ENCODE measurements at regions not wholly inside any gene's neighbourhood (a gene's known extent, or its start where the extent isn't known, plus 50 kb on each side); places are given as distances from the start of the nearest gene placed in this dataset.

GRCh38 chr10:27437775-27438174, 66.3 kb upstream of the RAB18 start:
- Histone ChIP-seq H3K9me3 (no peaks in the 10 kb centered on the region), H3K4me3 (no peak overlapping the region), H3K36me3 (no peaks in the 10 kb centered on the region), H3K27me3 (no peaks in the 10 kb centered on the region), H3K4me1 (no peaks in the 10 kb centered on the region), H3K27ac (no peak overlapping the region), H3K9ac (ENCODE audit: low read depth in 2 of 2, low read length in 2 of 2) (no peak overlapping the region)
- no peak for DNase-seq
- TF ChIP-seq, protein P1, sequence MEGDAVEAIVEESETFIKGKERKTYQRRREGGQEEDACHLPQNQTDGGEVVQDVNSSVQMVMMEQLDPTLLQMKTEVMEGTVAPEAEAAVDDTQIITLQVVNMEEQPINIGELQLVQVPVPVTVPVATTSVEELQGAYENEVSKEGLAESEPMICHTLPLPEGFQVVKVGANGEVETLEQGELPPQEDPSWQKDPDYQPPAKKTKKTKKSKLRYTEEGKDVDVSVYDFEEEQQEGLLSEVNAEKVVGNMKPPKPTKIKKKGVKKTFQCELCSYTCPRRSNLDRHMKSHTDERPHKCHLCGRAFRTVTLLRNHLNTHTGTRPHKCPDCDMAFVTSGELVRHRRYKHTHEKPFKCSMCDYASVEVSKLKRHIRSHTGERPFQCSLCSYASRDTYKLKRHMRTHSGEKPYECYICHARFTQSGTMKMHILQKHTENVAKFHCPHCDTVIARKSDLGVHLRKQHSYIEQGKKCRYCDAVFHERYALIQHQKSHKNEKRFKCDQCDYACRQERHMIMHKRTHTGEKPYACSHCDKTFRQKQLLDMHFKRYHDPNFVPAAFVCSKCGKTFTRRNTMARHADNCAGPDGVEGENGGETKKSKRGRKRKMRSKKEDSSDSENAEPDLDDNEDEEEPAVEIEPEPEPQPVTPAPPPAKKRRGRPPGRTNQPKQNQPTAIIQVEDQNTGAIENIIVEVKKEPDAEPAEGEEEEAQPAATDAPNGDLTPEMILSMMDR (IDR thresholded peaks at IDR 0.05) = no peak
- intact Hi-C loops (cut with DNase I) = no loop called here

GRCh38 chr10:27436710-27437109, 67.4 kb upstream of the RAB18 start:
- DNase-seq = no peak
- H3K27me3 ChIP-seq = no peaks in the 10 kb centered on the region
- H3K36me3 ChIP-seq = no peaks in the 10 kb centered on the region
- no peaks in the 10 kb centered on the region for H3K9me3 ChIP-seq
- no peak overlapping the region for H3K9ac ChIP-seq (ENCODE audit: low read depth in 2 of 2, low read length in 2 of 2)
- no peaks in the 10 kb centered on the region for H3K4me1 ChIP-seq
- H3K27ac ChIP-seq = no peak overlapping the region
- TF ChIP-seq, protein P1 (IDR thresholded peaks at IDR 0.05) = no peak
- intact Hi-C loops (cut with DNase I) = no loop called here
- H3K4me3 ChIP-seq = no peak overlapping the region

DNA sequence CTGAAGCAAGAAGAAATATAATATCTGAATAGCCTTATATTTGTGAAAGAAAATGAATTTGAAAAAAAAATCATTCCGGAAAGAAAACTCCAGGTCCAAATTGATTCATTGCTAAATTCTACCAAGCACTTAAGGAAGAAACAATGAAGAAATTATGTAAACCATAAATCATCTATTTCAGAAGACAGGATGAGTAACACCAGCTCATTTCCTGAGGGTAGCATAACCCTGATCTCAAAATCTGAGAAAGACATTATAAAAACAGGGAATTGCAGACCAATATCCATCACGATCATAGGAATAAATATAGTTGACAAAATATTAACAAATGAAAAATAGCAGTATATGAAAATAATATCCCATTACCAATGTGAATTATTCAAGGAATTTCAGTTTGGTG, 70.1 kb upstream of the RAB18 start:
- Histone ChIP-seq H3K9me3 (no peaks in the 10 kb centered on the region), H3K4me3 (no peak overlapping the region), H3K27ac (no peak overlapping the region), H3K4me1 (no peaks in the 10 kb centered on the region), H3K27me3 (no peaks in the 10 kb centered on the region), H3K36me3 (no peaks in the 10 kb centered on the region), H3K9ac (ENCODE audit: low read depth in 2 of 2, low read length in 2 of 2) (no peak overlapping the region)
- intact Hi-C loops (cut with DNase I) = no loop called here
- no peak for DNase-seq
- TF ChIP-seq, protein P1 (IDR thresholded peaks at IDR 0.05) = no peak

- Histone ChIP-seq H3K36me3 (no peaks in the 10 kb centered on the region), H3K4me1 (no peaks in the 10 kb centered on the region), H3K27ac (no peak overlapping the region), H3K27me3 (no peaks in the 10 kb centered on the region), H3K9ac (ENCODE audit: low read depth in 2 of 2, low read length in 2 of 2) (no peak overlapping the region), H3K9me3 (no peaks in the 10 kb centered on the region), H3K4me3 (no peak overlapping the region)
- intact Hi-C loops (cut with DNase I) = no loop called here
- TF ChIP-seq, protein P1 (IDR thresholded peaks at IDR 0.05) = no peak
- DNase-seq = no peak
Measured at GRCh38 chr10:27426948-27427467, 77.1 kb upstream of the RAB18 start.

GRCh38 chr10:27413831-27414348, 90.2 kb upstream of the RAB18 start:
- H3K9me3 ChIP-seq = no peaks in the 10 kb centered on the region
- H3K9ac ChIP-seq (ENCODE audit: low read depth in 2 of 2, low read length in 2 of 2) = no peak overlapping the region
- TF ChIP-seq, protein P1 (IDR thresholded peaks at IDR 0.05) = no peak
- H3K36me3 ChIP-seq = no peaks in the 10 kb centered on the region
- H3K27me3 ChIP-seq = no peaks in the 10 kb centered on the region
- no peaks in the 10 kb centered on the region for H3K4me1 ChIP-seq
- intact Hi-C loops (cut with DNase I) = no loop called here
- no peak overlapping the region for H3K27ac ChIP-seq
- no peak for DNase-seq
- H3K4me3 ChIP-seq = no peak overlapping the region
